H7 (cell line): ENCODE measurements at regions not wholly inside any gene's neighbourhood (a gene's known extent, or its start where the extent isn't known, plus 50 kb on each side); places are given as distances from the start of the nearest gene placed in this dataset.
A peak's percentile ranks its signal among the peaks of the same experiment; 100 is the strongest.

ENCODE experiments used
- DNase-seq: peaks from one replicate; pipeline ENCODE4 v3.0.0; 2012
- H3K27me3 ChIP-seq: 2 replicates; pipeline ENCODE4 v1.6.0; 2011; ENCODE audit warnings: mild to moderate bottlenecking, low read length; ENCODE audit not compliant: control insufficient read depth, insufficient read depth
- H3K36me3 ChIP-seq: replicated peaks from 2 replicates; pipeline ENCODE4 v1.5.1; 2011; ENCODE audit warnings: low read length; ENCODE audit not compliant: control insufficient read depth, insufficient read depth
- H3K4me3 ChIP-seq: 2 replicates; pipeline ENCODE4 v1.5.1; 2011; ENCODE audit warnings: low read depth, mild to moderate bottlenecking, control low read depth, low read length, moderate library complexity; ENCODE audit not compliant: insufficient read depth

- no peak for DNase-seq
- Histone ChIP-seq H3K27me3 (no peaks in the 10 kb centered on the region), H3K4me3 (no peak overlapping the region), H3K36me3 (no peaks in the 10 kb centered on the region)
Observed at GRCh38 chr10:85225311-85225710, 896.9 kb downstream of the CCSER2 start.

- Histone ChIP-seq H3K4me3 (no peak overlapping the region), H3K27me3 (no peaks in the 10 kb centered on the region), H3K36me3 (no peaks in the 10 kb centered on the region)
- no peak for DNase-seq
Observed at GRCh38 chr10:85226596-85226995, 898.2 kb downstream of the CCSER2 start.

- H3K4me3 ChIP-seq: no peak overlapping the region
- H3K36me3 ChIP-seq: no peaks in the 10 kb centered on the region
- no peak for DNase-seq
- H3K27me3 ChIP-seq: no peaks in the 10 kb centered on the region
Observed at GRCh38 chr10:85228726-85229125, 900.3 kb downstream of the CCSER2 start.

- no peak overlapping the region for H3K4me3 ChIP-seq
- no peaks in the 10 kb centered on the region for H3K36me3 ChIP-seq
- H3K27me3 ChIP-seq: no peaks in the 10 kb centered on the region
- DNase-seq: no peak
Observed at GRCh38 chr10:85231534-85232270, 903.3 kb downstream of the CCSER2 start.

GRCh38 chr10:85235258-85235657, 906.9 kb downstream of the CCSER2 start:
- H3K27me3 ChIP-seq: no peaks in the 10 kb centered on the region
- no peak for DNase-seq
- H3K4me3 ChIP-seq: no peak overlapping the region
- no peaks in the 10 kb centered on the region for H3K36me3 ChIP-seq

- H3K4me3 ChIP-seq: no peak overlapping the region
- no peaks in the 10 kb centered on the region for H3K27me3 ChIP-seq
- peak; percentile 13 for DNase-seq
- H3K36me3 ChIP-seq: no peaks in the 10 kb centered on the region
Observed at GRCh38 chr10:85238676-85239075, 910.3 kb downstream of the CCSER2 start.

- Histone ChIP-seq H3K4me3 (no peak overlapping the region), H3K27me3 (no peaks in the 10 kb centered on the region), H3K36me3 (no peaks in the 10 kb centered on the region)
- no peak for DNase-seq
Observed at GRCh38 chr10:85250304-85250703, 921.9 kb downstream of the CCSER2 start.

- H3K36me3 ChIP-seq: no peaks in the 10 kb centered on the region
- DNase-seq: no peak
- no peak overlapping the region for H3K4me3 ChIP-seq
- H3K27me3 ChIP-seq: no peaks in the 10 kb centered on the region
Observed at GRCh38 chr10:85256481-85256880, 928.1 kb downstream of the CCSER2 start.

- H3K4me3 ChIP-seq: no peak overlapping the region
- DNase-seq: no peak
Observed at GRCh38 chr10:85259908-85260307, 931.5 kb downstream of the CCSER2 start.

GRCh38 chr10:85262992-85263391, 934.6 kb downstream of the CCSER2 start:
- Histone ChIP-seq H3K36me3 (no peaks in the 10 kb centered on the region), H3K27me3 (no peaks in the 10 kb centered on the region), H3K4me3 (no peak overlapping the region)
- no peak for DNase-seq

More at GRCh38 chr10:85259908-85260307, 931.5 kb downstream of the CCSER2 start:
- Histone ChIP-seq H3K36me3 (no peaks in the 10 kb centered on the region), H3K27me3 (no peaks in the 10 kb centered on the region)

- DNase-seq: no peak
- H3K27me3 ChIP-seq: no peaks in the 10 kb centered on the region
- no peaks in the 10 kb centered on the region for H3K36me3 ChIP-seq
- no peak overlapping the region for H3K4me3 ChIP-seq
Observed at GRCh38 chr10:85265121-85265520, 936.7 kb downstream of the CCSER2 start.

GRCh38 chr10:85266808-85267207, 938.4 kb downstream of the CCSER2 start:
- Histone ChIP-seq H3K27me3 (no peaks in the 10 kb centered on the region), H3K36me3 (no peaks in the 10 kb centered on the region), H3K4me3 (no peak overlapping the region)
- DNase-seq: no peak

- no peaks in the 10 kb centered on the region for H3K27me3 ChIP-seq
- H3K36me3 ChIP-seq: no peaks in the 10 kb centered on the region
- no peak for DNase-seq
- no peak overlapping the region for H3K4me3 ChIP-seq
Observed at GRCh38 chr10:85280014-85280413, 951.6 kb downstream of the CCSER2 start.

GRCh38 chr10:85284778-85285770, 956.7 kb downstream of the CCSER2 start:
- Histone ChIP-seq H3K27me3 (no peaks in the 10 kb centered on the region), H3K36me3 (no peaks in the 10 kb centered on the region), H3K4me3 (no peak overlapping the region)
- DNase-seq: no peak

- no peak for DNase-seq
- Histone ChIP-seq H3K4me3 (no peak overlapping the region), H3K27me3 (no peaks in the 10 kb centered on the region), H3K36me3 (no peaks in the 10 kb centered on the region)
Observed at GRCh38 chr10:85293483-85293882, 965.1 kb downstream of the CCSER2 start.
